Gastroesophageal sphincter (tissue), 3 donors: ENCODE measurements at regions not wholly inside any gene's neighbourhood (a gene's known extent, or its start where the extent isn't known, plus 50 kb on each side); places are given as distances from the start of the nearest gene placed in this dataset.

Experiments used
- CTCF ChIP-seq, 4 experiments: fragments of 200-600 bp in 2 of 4; fragments of 450-650 bp in 2 of 4; sonication (generic) in 1 of 4; IDR thresholded peaks; one replicate each; pipeline ENCODE4 v1.5.1; 2017 to 2019; ENCODE audit warnings: antibody characterized with exemption in 4 of 4, mild to moderate bottlenecking in 2 of 4, moderate library complexity in 2 of 4
- EP300 ChIP-seq: sonication (generic); formaldehyde crosslinking; IDR thresholded peaks from one replicate; pipeline ENCODE4 v1.6.1; 2017; ENCODE audit warnings: antibody characterized with exemption, mild to moderate bottlenecking
- POLR2A ChIP-seq, 2 donors: fragments of 450-650 bp; IDR thresholded peaks; one replicate each; pipeline ENCODE4 v1.6.1; 2017; ENCODE audit warnings: antibody characterized with exemption in 2 of 2, mild to moderate bottlenecking in 2 of 2, moderate library complexity in 1 of 2

- TF ChIP-seq CTCF (IDR thresholded peaks at IDR 0.05) (no peak), EP300 (no peak), POLR2A (IDR thresholded peaks at IDR 0.05) (no peak)
Measured at GRCh38 chr3:110419096-110419495, 652.5 kb upstream of the NECTIN3 start.
